H1 (cell line): ENCODE measurements at regions not wholly inside any gene's neighbourhood (a gene's known extent, or its start where the extent isn't known, plus 50 kb on each side); places are given as distances from the start of the nearest gene placed in this dataset.

Source experiments
- CTCF ChIA-PET: fragments of 300-600 bp; sonication (Branson Sonifier 250); formaldehyde crosslinking; loops from one replicate; lab custom pipeline; 2021; ENCODE audit not compliant: partially characterized antibody; lab: Charles Lee
- POLR2A ChIA-PET: fragments of 300-600 bp; sonication (Branson Sonifier 250); formaldehyde crosslinking; loops from one replicate; lab custom pipeline; 2021; ENCODE audit warnings: inconsistent platforms; ENCODE audit not compliant: partially characterized antibody; lab: Charles Lee
- DNase-seq, 2 experiments: peaks; one replicate each; pipeline versions ENCODE4 v3.0.0 to v3.0.0-alpha.2; 2010 to 2022; ENCODE audit warnings: low spot score in 2 of 2, low read depth in 1 of 2, mixed read lengths in 1 of 2
- FAIRE-seq: peaks from 2 replicates; lab custom pipeline; 2011; peaks lifted over from hg19 to GRCh38; lab: Jason Lieb, UNC
- H2AFZ ChIP-seq: 2 replicates; pipeline ENCODE4 v1.8.1; 2012; ENCODE audit warnings: low read length, inconsistent platforms
- H2AK5ac ChIP-seq: 2 replicates; pipeline ENCODE4 v1.6.1; 2013; ENCODE audit warnings: low read depth, low read length
- H2BK120ac ChIP-seq: replicated peaks from 2 replicates; pipeline ENCODE3; 2013; ENCODE audit warnings: low read depth, low read length, inconsistent platforms
- H2BK12ac ChIP-seq: 2 replicates; pipeline ENCODE4 v1.6.1; 2013; ENCODE audit warnings: low read depth, low read length
- H2BK15ac ChIP-seq: 2 replicates; pipeline ENCODE4 v1.6.1; 2013; ENCODE audit warnings: low read length
- H2BK20ac ChIP-seq: 2 replicates; pipeline ENCODE4 v1.6.1; 2013; ENCODE audit warnings: low read length
- H2BK5ac ChIP-seq: 2 replicates; pipeline ENCODE4 v1.6.1; 2013; ENCODE audit warnings: low read depth, low read length
- H3K14ac ChIP-seq: 2 replicates; pipeline ENCODE4 v1.6.1; 2013; ENCODE audit warnings: inconsistent platforms; ENCODE audit not compliant: insufficient read length
- H3K18ac ChIP-seq: 2 replicates; pipeline ENCODE4 v1.6.1; 2013; ENCODE audit warnings: low read length; ENCODE audit errors: extremely low read depth
- H3K23ac ChIP-seq: 2 replicates; pipeline ENCODE4 v1.6.1; 2013; ENCODE audit warnings: inconsistent platforms; ENCODE audit not compliant: insufficient read length
- H3K23me2 ChIP-seq: 2 replicates; pipeline ENCODE4 v1.6.1; 2013; ENCODE audit warnings: low read depth, low read length
- H3K27ac ChIP-seq: 2 replicates; pipeline ENCODE4 v1.6.1; 2011; ENCODE audit warnings: low read depth, low read length, inconsistent platforms
- H3K27me3 ChIP-seq, 4 experiments: replicated peaks in 1 of 4; 1 replicate in 1 of 4; 2 replicates in 3 of 4; pipeline versions ENCODE4 v1.6.1 to v1.8.1; 2011 to 2013; ENCODE audit warnings: low read length in 3 of 4, mild to moderate bottlenecking in 3 of 4, inconsistent platforms in 2 of 4, mixed read lengths in 2 of 4, moderate library complexity in 1 of 4; ENCODE audit not compliant: control insufficient read depth in 3 of 4, insufficient read depth in 3 of 4; ENCODE audit errors: extremely low read depth in 1 of 4
- H3K36me3 ChIP-seq, 4 experiments: 2 replicates each; pipeline versions ENCODE4 v1.6.1 to v1.8.1; 2011 to 2013; ENCODE audit warnings: mild to moderate bottlenecking in 4 of 4, low read length in 3 of 4, moderate library complexity in 2 of 4, control low read depth in 1 of 4, inconsistent platforms in 1 of 4; ENCODE audit not compliant: insufficient read depth in 4 of 4, control insufficient read depth in 2 of 4
- H3K4ac ChIP-seq: replicated peaks from 2 replicates; pipeline ENCODE3; 2013; ENCODE audit warnings: low read length, low read depth, mixed read lengths, inconsistent platforms; ENCODE audit not compliant: insufficient read length
- H3K4me1 ChIP-seq, 4 experiments: replicated peaks in 1 of 4; 1 replicate in 1 of 4; 2 replicates in 3 of 4; pipeline versions ENCODE4 v1.6.1 to v1.8.1; 2011 to 2013; ENCODE audit warnings: low read length in 3 of 4, inconsistent platforms in 2 of 4, mixed read lengths in 1 of 4; ENCODE audit not compliant: insufficient read depth in 4 of 4, control insufficient read depth in 3 of 4
- H3K4me2 ChIP-seq, 2 experiments: 2 replicates each; pipeline versions ENCODE4 v1.6.1 to v1.8.1; 2011 to 2013; ENCODE audit warnings: low read depth in 2 of 2, low read length in 2 of 2, control low read depth in 1 of 2, inconsistent platforms in 1 of 2, mild to moderate bottlenecking in 1 of 2; ENCODE audit not compliant: insufficient read depth in 1 of 2
- H3K4me3 ChIP-seq, 4 experiments: fragments of 200-600, 300-600 bp in 1 of 4; sonication (generic), shearing (Covaris generic), sonication (Bioruptor Twin) in 1 of 4; 2 replicates each; pipeline versions ENCODE4 v1.5.1 to v1.8.1; 2011 to 2016; ENCODE audit warnings: low read length in 4 of 4, low read depth in 3 of 4, control low read depth in 2 of 4, inconsistent platforms in 2 of 4, mild to moderate bottlenecking in 2 of 4, mixed read lengths in 1 of 4, moderate library complexity in 1 of 4; ENCODE audit not compliant: insufficient read depth in 2 of 4; ENCODE audit errors: extremely low read depth in 1 of 4
- H3K56ac ChIP-seq: replicated peaks from 2 replicates; pipeline ENCODE3; 2013; ENCODE audit warnings: low read depth, mild to moderate bottlenecking, mixed read lengths, low read length, inconsistent platforms; ENCODE audit not compliant: insufficient read length
- H3K79me1 ChIP-seq: 2 replicates; pipeline ENCODE4 v1.6.1; 2013; ENCODE audit warnings: low read depth, low read length, control low read depth
- H3K79me2 ChIP-seq, 2 experiments: 2 replicates each; pipeline versions ENCODE4 v1.6.1 to v1.8.1; 2012 to 2013; ENCODE audit warnings: low read length in 2 of 2, mild to moderate bottlenecking in 2 of 2, inconsistent platforms in 1 of 2; ENCODE audit not compliant: insufficient read depth in 2 of 2, control insufficient read depth in 1 of 2
- H3K9ac ChIP-seq, 4 experiments: replicated peaks in 1 of 4; 1 replicate in 1 of 4; 2 replicates in 3 of 4; pipeline versions ENCODE4 v1.6.1 to v1.8.1; 2011 to 2013; ENCODE audit warnings: low read depth in 3 of 4, low read length in 3 of 4, control low read depth in 2 of 4, mild to moderate bottlenecking in 2 of 4, moderate library complexity in 2 of 4, inconsistent platforms in 1 of 4; ENCODE audit errors: extremely low read depth in 1 of 4
- H3K9me3 ChIP-seq, 2 experiments: 2 replicates each; pipeline versions ENCODE4 v1.6.1 to v1.8.1; 2012 to 2013; ENCODE audit warnings: mild to moderate bottlenecking in 2 of 2, moderate library complexity in 2 of 2, control low read depth in 1 of 2, inconsistent platforms in 1 of 2, low read depth in 1 of 2, low read length in 1 of 2, mixed read lengths in 1 of 2; ENCODE audit not compliant: insufficient read depth in 2 of 2
- H4K20me1 ChIP-seq, 2 experiments: replicated peaks in 1 of 2; 2 replicates each; pipeline versions ENCODE3 to v1.8.1; 2011 to 2013; ENCODE audit warnings: inconsistent platforms in 2 of 2, low read length in 2 of 2, mild to moderate bottlenecking in 1 of 2; ENCODE audit not compliant: insufficient read depth in 2 of 2, control insufficient read depth in 1 of 2
- H4K5ac ChIP-seq: 2 replicates; pipeline ENCODE4 v1.6.1; 2013; ENCODE audit warnings: low read length, low read depth, mixed read lengths, inconsistent platforms; ENCODE audit not compliant: insufficient read length
- H4K8ac ChIP-seq: 2 replicates; pipeline ENCODE4 v1.8.0; 2013; ENCODE audit warnings: mild to moderate bottlenecking, moderate library complexity, low read length, inconsistent platforms; ENCODE audit not compliant: insufficient read depth; ENCODE audit errors: extremely low read depth
- H4K91ac ChIP-seq: replicated peaks from 2 replicates; pipeline ENCODE3; 2013; ENCODE audit warnings: low read length, mixed read lengths, inconsistent platforms; ENCODE audit not compliant: insufficient read length
- POLR2AphosphoS5 ChIP-seq: IDR thresholded peaks from 2 replicates; pipeline ENCODE4 v1.6.1; 2011; ENCODE audit warnings: low read depth, low read length
- SIRT6 ChIP-seq: IDR thresholded peaks from one replicate; pipeline ENCODE4 v1.7.1; 2012; ENCODE audit warnings: low read length, inconsistent platforms
- WGBS, 2 experiments: shearing (Covaris generic) in 1 of 2; methylation state at CpG; one replicate each; pipeline versions ENCODE4 v1.1.6 to v1.1.7; 2013 to 2015; ENCODE audit warnings: low lambda C conversion rate in 2 of 2, mixed read lengths in 2 of 2, inconsistent platforms in 1 of 2, low coverage in 1 of 2, missing lambda C conversion rate in 1 of 2; ENCODE audit not compliant: insufficient replicate concordance in 2 of 2, insufficient coverage in 1 of 2, insufficient read length in 1 of 2; ENCODE audit errors: extremely low coverage in 1 of 2, missing lambda C conversion rate in 1 of 2; 5-methylcytosine and 5-hydroxymethylcytosine counted together

DNA sequence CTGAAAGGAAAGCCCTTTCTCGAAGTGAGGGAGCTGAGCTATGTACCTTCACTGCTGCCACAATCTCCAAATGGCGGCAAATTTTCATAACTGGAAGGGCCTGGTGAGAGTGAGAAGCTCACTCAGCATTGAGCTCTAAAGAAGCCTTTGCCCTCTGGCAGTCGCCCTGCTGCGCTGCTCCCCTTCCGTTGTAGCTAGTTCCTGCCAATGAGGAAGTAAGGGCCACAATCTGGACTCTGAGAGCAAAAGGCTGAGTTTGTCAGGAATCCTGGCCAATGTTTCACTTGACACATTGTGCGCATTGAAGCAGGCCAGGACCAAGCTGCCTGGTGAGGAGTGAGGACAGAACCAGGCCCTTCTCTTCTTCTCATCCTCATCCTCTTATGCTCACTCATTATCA, 579.5 kb downstream of the PDCD6IP start:
- Histone ChIP-seq H2AFZ (no peak overlapping the region), H3K4ac (no peak overlapping the region), H3K18ac (no peak overlapping the region), H3K27ac (no peak overlapping the region), H2AK5ac (no peak overlapping the region), H3K4me2 (no peak overlapping the region), H3K4me3 (no peak overlapping the region), H2BK120ac (no peak overlapping the region), H3K14ac (no peak overlapping the region), H3K23ac (no peak overlapping the region), H3K23me2 (no peaks in the 10 kb centered on the region; the same call in 1 of the 2 replicates), H3K9ac (no peak overlapping the region), H3K9me3 (no peaks in the 10 kb centered on the region), H3K27me3 (no peaks in the 10 kb centered on the region; a peak in 1 of 7 replicates), H4K91ac (no peak overlapping the region), H2BK5ac (no peak overlapping the region), H3K36me3 (no peaks in the 10 kb centered on the region), H2BK20ac (no peak overlapping the region), H2BK15ac (no peak overlapping the region), H3K79me2 (no peaks in the 10 kb centered on the region), H2BK12ac (no peak overlapping the region), H4K20me1 (no peaks in the 10 kb centered on the region), H3K79me1 (no peaks in the 10 kb centered on the region), H4K5ac (no peak overlapping the region), H3K56ac (no peak overlapping the region), H3K4me1 (no peaks in the 10 kb centered on the region), H4K8ac (no peak overlapping the region)
- DNase-seq, result no peak
- FAIRE-seq, result no peak
- WGBS, 2 experiments, result 90% methylated on average over 6 of the region's 6 CpGs; no CpG with 5 or more reads in 1 of the 2 experiments
- ChIA-PET CTCF (interaction anchor here (1.2 kb wide), 1 partner anchor 9 kb away, joined by 5 read pairs; no protein-coding TSS in a partner anchor), POLR2A (no interaction called here)
- TF ChIP-seq POLR2AphosphoS5, result no peak
- no peak for TF ChIP-seq SIRT6
